K562 (cell line): ENCODE measurements at regions not wholly inside any gene's neighbourhood (a gene's known extent, or its start where the extent isn't known, plus 50 kb on each side); places are given as distances from the start of the nearest gene placed in this dataset.

Experiments
- ATAC-seq: fragments of 200-7000 bp; cut with Tn5 transposase; 3 replicates; pipeline ENCODE4 v1.9.1; 2020; ENCODE audit warnings: moderate library complexity
- BruUV-seq: library from RNA; stranded (reverse); fragments of 400-500 nt; replicated peaks from 2 replicates; lab custom pipeline; 2021; lab: Mats Ljungman, UMichigan
- CTCF ChIA-PET: fragments of 300-600 bp; formaldehyde crosslinking; extraction: SDS; loops from one replicate; lab custom pipeline; 2021; ENCODE audit warnings: low intra/inter-chr PET ratio; lab: Yijun Ruan, JAX
- POLR2A ChIA-PET: fragments of 300-600, 350-650 bp; sonication (Branson Sonifier 250); formaldehyde crosslinking; extraction: SDS; loops from one replicate; lab custom pipeline; 2021; ENCODE audit warnings: antibody characterized with exemption, inconsistent platforms; lab: Yijun Ruan, JAX
- DNase-seq, 4 experiments: peaks; one replicate each; pipeline versions ENCODE4 v3.0.0 to v3.0.0-alpha.2; 2011 to 2018; ENCODE audit warnings: low spot score in 3 of 4, mixed read lengths in 3 of 4; ENCODE audit errors: extremely low read depth in 1 of 4
- FAIRE-seq: peaks from 2 replicates; lab custom pipeline; 2011; peaks lifted over from hg19 to GRCh38; lab: Jason Lieb, UNC
- H2AFZ ChIP-seq: 2 replicates; pipeline ENCODE4 v1.6.0; 2011; ENCODE audit warnings: low read depth, low read length, control low read depth, inconsistent platforms
- H3K27ac ChIP-seq: fragments of 200-600 bp; 3 replicates; pipeline ENCODE4 v1.8.0; 2011; ENCODE audit warnings: low read depth, mild to moderate bottlenecking, control low read depth, inconsistent platforms, low read length, moderate library complexity, mixed read lengths; ENCODE audit errors: extremely low read depth
- H3K27me3 ChIP-seq, 2 experiments: fragments of 300-600 bp in 1 of 2; 2 replicates in 1 of 2; 3 replicates in 1 of 2; pipeline versions ENCODE4 v1.6.0 to v1.8.0; 2011; ENCODE audit warnings: inconsistent platforms in 2 of 2, low read length in 2 of 2, mild to moderate bottlenecking in 1 of 2, mixed read lengths in 1 of 2, moderate library complexity in 1 of 2; ENCODE audit not compliant: control insufficient read depth in 2 of 2, insufficient read depth in 2 of 2
- H3K36me3 ChIP-seq: fragments of 300-600 bp; 3 replicates; pipeline ENCODE4 v1.8.0; 2011; ENCODE audit warnings: mild to moderate bottlenecking, low read length, inconsistent platforms; ENCODE audit not compliant: control insufficient read depth, insufficient read depth
- H3K4me1 ChIP-seq, 2 experiments: fragments of 200-600 bp in 1 of 2; replicated peaks in 1 of 2; 2 replicates in 1 of 2; 3 replicates in 1 of 2; pipeline versions ENCODE4 v1.5.1 to v1.8.0; 2011; ENCODE audit warnings: inconsistent platforms in 2 of 2, low read length in 2 of 2, mild to moderate bottlenecking in 1 of 2, mixed read lengths in 1 of 2, moderate library complexity in 1 of 2; ENCODE audit not compliant: control insufficient read depth in 2 of 2, insufficient read depth in 2 of 2
- H3K4me2 ChIP-seq: 2 replicates; pipeline ENCODE4 v1.6.1; 2011; ENCODE audit warnings: low read length, control low read depth, inconsistent platforms, mixed read lengths; ENCODE audit not compliant: insufficient read depth
- H3K4me3 ChIP-seq: fragments of 200-600 bp; sonication (generic), shearing (Covaris generic); 2 replicates; pipeline ENCODE4 v1.5.1; 2016; ENCODE audit warnings: control low read depth, inconsistent platforms
- H3K79me2 ChIP-seq: fragments of 200-600 bp; 3 replicates; pipeline ENCODE4 v1.8.0; 2011; ENCODE audit warnings: low read length, inconsistent platforms; ENCODE audit not compliant: control insufficient read depth, insufficient read depth
- H3K9ac ChIP-seq, 2 experiments: 2 replicates each; pipeline versions ENCODE4 v1.6.0 to v1.6.1; 2011; ENCODE audit warnings: low read depth in 2 of 2, low read length in 2 of 2, control low read depth in 1 of 2, inconsistent platforms in 1 of 2, mild to moderate bottlenecking in 1 of 2, mixed read lengths in 1 of 2; ENCODE audit not compliant: insufficient read depth in 1 of 2
- H3K9me1 ChIP-seq: one replicate; pipeline ENCODE4 v1.6.0; 2011; ENCODE audit warnings: inconsistent platforms, mild to moderate bottlenecking, low read length, moderate library complexity; ENCODE audit not compliant: control insufficient read depth, insufficient read depth
- H3K9me3 ChIP-seq: replicated peaks from 2 replicates; pipeline ENCODE4 v1.5.1; 2011; ENCODE audit warnings: low read depth, low read length, inconsistent platforms; ENCODE audit not compliant: control insufficient read depth, insufficient read depth
- H4K20me1 ChIP-seq: replicated peaks from 2 replicates; pipeline ENCODE4 v1.6.1; 2011; ENCODE audit warnings: low read length, inconsistent platforms, mixed read lengths; ENCODE audit not compliant: control insufficient read depth, insufficient read depth
- DACH1 ChIP-seq: fragments of 450-650 bp; IDR thresholded peaks from 2 replicates; pipeline ENCODE4 v1.6.1; 2018; ENCODE audit not compliant: partially characterized antibody
- HEY1 ChIP-seq: fragments of 250-450 bp; sonication (Bioruptor Pico); IDR thresholded peaks from 2 replicates; pipeline ENCODE4 v1.5.0; 2020; ENCODE audit warnings: mild to moderate bottlenecking, moderate library complexity, borderline replicate concordance
- MIER1 ChIP-seq: fragments of 450-650 bp; IDR thresholded peaks from 2 replicates; pipeline ENCODE4 v1.6.1; 2016; ENCODE audit warnings: antibody characterized with exemption, mild to moderate bottlenecking, low read depth
- NCOA2 ChIP-seq, 2 experiments: fragments of 450-650 bp; IDR thresholded peaks; 2 replicates each; pipeline ENCODE4 v1.6.1; 2018; ENCODE audit warnings: mild to moderate bottlenecking in 2 of 2, moderate library complexity in 1 of 2; ENCODE audit not compliant: partially characterized antibody in 2 of 2
- WGBS: fragments of 100-300 bp; shearing (Covaris generic); methylation state at CpG from one replicate; pipeline ENCODE4 v1.1.6; 2016; ENCODE audit warnings: low coverage, mixed read lengths; ENCODE audit not compliant: insufficient coverage; ENCODE audit errors: missing lambda C conversion rate; 5-methylcytosine and 5-hydroxymethylcytosine counted together
- in situ Hi-C: fragments of 300-500 bp; cut with MboI; formaldehyde crosslinking; loops from 4 replicates; pipeline ENCODE4 v1.15.0; 2018; ENCODE audit warnings: inconsistent platforms, mixed read lengths
- intact Hi-C: fragments of 100-400 bp; cut with micrococcal nuclease; formaldehyde crosslinking; loops from 2 replicates; pipeline ENCODE4 v1.14.2; 2022
- TF ChIP-seq, protein P1 (sequence below): IDR thresholded peaks from 2 replicates; pipeline ENCODE4 v1.6.1; 2016; ENCODE audit warnings: missing genetic modification characterization, missing compliant biosample characterization
- TF ChIP-seq, protein P2 (sequence below), 2 experiments: fragments of 450-650 bp; IDR thresholded peaks; 2 replicates each; pipeline ENCODE4 v1.6.1; 2018; ENCODE audit warnings: mild to moderate bottlenecking in 2 of 2, low read depth in 1 of 2; ENCODE audit not compliant: partially characterized antibody in 2 of 2
- TF ChIP-seq, protein P3 (sequence below): sonication (generic); formaldehyde crosslinking; IDR thresholded peaks from 2 replicates; pipeline ENCODE4 v1.9.0; 2022; ENCODE audit warnings: mild to moderate bottlenecking, missing genetic modification reagents

GRCh38 chr16:7919782-7920181 is 587.1 kb downstream of the RBFOX1 start:
- Histone ChIP-seq H3K36me3 (peaks cover 38% of the 10 kb centered on the region; the same call in 1 of the 3 replicates), H3K4me2 (no peak overlapping the region), H4K20me1 (no peaks in the 10 kb centered on the region; the same call in 1 of the 2 replicates), H3K9me1 (no peaks in the 10 kb centered on the region), H3K9ac (no peak overlapping the region), H3K4me1 (no peaks in the 10 kb centered on the region), H3K79me2 (no peaks in the 10 kb centered on the region), H2AFZ (no peak overlapping the region), H3K9me3 (no peaks in the 10 kb centered on the region), H3K4me3 (no peak overlapping the region), H3K27me3 (no peaks in the 10 kb centered on the region), H3K27ac (no peak overlapping the region)
- CTCF ChIA-PET = no interaction called here
- ATAC-seq = no peak
- BruUV-seq = no TSS peak
- WGBS = 92% methylated on average over 2 of the region's 2 CpGs
- POLR2A ChIA-PET = interaction anchor here (0.8 kb wide), 1 partner anchor 8 kb away, joined by 4 read pairs; no protein-coding TSS in a partner anchor
- intact Hi-C loops = no loop called here
- in situ Hi-C loops = no loop called here
- no peak for DNase-seq
- TF ChIP-seq, protein P1, sequence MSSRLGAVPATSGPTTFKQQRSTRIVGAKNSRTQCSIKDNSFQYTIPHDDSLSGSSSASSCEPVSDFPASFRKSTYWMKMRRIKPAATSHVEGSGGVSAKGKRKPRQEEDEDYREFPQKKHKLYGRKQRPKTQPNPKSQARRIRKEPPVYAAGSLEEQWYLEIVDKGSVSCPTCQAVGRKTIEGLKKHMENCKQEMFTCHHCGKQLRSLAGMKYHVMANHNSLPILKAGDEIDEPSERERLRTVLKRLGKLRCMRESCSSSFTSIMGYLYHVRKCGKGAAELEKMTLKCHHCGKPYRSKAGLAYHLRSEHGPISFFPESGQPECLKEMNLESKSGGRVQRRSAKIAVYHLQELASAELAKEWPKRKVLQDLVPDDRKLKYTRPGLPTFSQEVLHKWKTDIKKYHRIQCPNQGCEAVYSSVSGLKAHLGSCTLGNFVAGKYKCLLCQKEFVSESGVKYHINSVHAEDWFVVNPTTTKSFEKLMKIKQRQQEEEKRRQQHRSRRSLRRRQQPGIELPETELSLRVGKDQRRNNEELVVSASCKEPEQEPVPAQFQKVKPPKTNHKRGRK (tag) = peak; percentile 93
- no peak for TF ChIP-seq NCOA2 (IDR thresholded peaks at IDR 0.05; ENCODE audit: partially characterized antibody in 2 of 2)
- FAIRE-seq = no peak

DNA sequence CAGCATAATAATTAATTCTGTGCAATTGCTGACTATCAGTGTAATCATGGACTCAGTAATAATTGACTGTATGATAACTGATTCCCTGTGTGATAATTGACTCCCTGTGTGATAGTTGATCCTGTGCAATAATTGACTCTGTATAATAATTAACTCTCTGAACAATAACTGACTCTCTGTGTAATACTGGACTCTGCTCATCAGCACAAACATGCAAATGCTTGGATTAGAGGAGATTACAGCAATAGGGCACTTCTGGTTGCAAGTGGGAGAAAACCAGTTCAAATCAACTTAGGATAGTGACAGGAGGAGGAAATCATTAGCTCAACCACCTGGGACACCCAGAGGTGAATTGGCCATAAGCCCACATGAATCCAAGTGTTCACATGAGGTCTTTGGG is 582.1 kb downstream of the RBFOX1 start:
- no peaks in the 10 kb centered on the region for H3K9me1 ChIP-seq
- H3K36me3 ChIP-seq = peaks cover 29% of the 10 kb centered on the region; the same call in 2 of the 3 replicates
- H3K9ac ChIP-seq = no peak overlapping the region
- BruUV-seq = no TSS peak
- H3K4me2 ChIP-seq = no peak overlapping the region
- intact Hi-C loops (no loop called here), in situ Hi-C loops (no loop called here)
- POLR2A ChIA-PET = interaction anchor here (0.8 to 1.1 kb wide), 2 partner anchors 23 to 25 kb away, joined by 3 read pairs; no protein-coding TSS in a partner anchor
- H3K4me3 ChIP-seq = no peak overlapping the region
- no peak overlapping the region for H2AFZ ChIP-seq
- no peaks in the 10 kb centered on the region for H3K4me1 ChIP-seq
- no peaks in the 10 kb centered on the region for H3K27me3 ChIP-seq
- FAIRE-seq = no peak
- H3K9me3 ChIP-seq = no peaks in the 10 kb centered on the region
- CTCF ChIA-PET = no interaction called here
- no peak for DNase-seq
- H3K27ac ChIP-seq = no peak overlapping the region
- no peaks in the 10 kb centered on the region; the same call in 1 of the 2 replicates for H4K20me1 ChIP-seq
- ATAC-seq = no peak
- H3K79me2 ChIP-seq = no peaks in the 10 kb centered on the region
- no peak for TF ChIP-seq MIER1
- no peak for TF ChIP-seq DACH1
- no peak for TF ChIP-seq HEY1 (CRISPR knock-in tag)
- TF ChIP-seq, protein P2, sequence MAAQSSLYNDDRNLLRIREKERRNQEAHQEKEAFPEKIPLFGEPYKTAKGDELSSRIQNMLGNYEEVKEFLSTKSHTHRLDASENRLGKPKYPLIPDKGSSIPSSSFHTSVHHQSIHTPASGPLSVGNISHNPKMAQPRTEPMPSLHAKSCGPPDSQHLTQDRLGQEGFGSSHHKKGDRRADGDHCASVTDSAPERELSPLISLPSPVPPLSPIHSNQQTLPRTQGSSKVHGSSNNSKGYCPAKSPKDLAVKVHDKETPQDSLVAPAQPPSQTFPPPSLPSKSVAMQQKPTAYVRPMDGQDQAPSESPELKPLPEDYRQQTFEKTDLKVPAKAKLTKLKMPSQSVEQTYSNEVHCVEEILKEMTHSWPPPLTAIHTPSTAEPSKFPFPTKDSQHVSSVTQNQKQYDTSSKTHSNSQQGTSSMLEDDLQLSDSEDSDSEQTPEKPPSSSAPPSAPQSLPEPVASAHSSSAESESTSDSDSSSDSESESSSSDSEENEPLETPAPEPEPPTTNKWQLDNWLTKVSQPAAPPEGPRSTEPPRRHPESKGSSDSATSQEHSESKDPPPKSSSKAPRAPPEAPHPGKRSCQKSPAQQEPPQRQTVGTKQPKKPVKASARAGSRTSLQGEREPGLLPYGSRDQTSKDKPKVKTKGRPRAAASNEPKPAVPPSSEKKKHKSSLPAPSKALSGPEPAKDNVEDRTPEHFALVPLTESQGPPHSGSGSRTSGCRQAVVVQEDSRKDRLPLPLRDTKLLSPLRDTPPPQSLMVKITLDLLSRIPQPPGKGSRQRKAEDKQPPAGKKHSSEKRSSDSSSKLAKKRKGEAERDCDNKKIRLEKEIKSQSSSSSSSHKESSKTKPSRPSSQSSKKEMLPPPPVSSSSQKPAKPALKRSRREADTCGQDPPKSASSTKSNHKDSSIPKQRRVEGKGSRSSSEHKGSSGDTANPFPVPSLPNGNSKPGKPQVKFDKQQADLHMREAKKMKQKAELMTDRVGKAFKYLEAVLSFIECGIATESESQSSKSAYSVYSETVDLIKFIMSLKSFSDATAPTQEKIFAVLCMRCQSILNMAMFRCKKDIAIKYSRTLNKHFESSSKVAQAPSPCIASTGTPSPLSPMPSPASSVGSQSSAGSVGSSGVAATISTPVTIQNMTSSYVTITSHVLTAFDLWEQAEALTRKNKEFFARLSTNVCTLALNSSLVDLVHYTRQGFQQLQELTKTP (IDR thresholded peaks at IDR 0.05; ENCODE audit: low read depth in 1 of 2, partially characterized antibody in 2 of 2) = no peak
- TF ChIP-seq, protein P3, sequence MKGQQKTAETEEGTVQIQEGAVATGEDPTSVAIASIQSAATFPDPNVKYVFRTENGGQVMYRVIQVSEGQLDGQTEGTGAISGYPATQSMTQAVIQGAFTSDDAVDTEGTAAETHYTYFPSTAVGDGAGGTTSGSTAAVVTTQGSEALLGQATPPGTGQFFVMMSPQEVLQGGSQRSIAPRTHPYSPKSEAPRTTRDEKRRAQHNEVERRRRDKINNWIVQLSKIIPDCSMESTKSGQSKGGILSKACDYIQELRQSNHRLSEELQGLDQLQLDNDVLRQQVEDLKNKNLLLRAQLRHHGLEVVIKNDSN (CRISPR knock-in tag) = no peak
